T1000 (cell line): ENCODE measurements at regions not wholly inside any gene's neighbourhood (a gene's known extent, or its start where the extent isn't known, plus 50 kb on each side); places are given as distances from the start of the nearest gene placed in this dataset.

Source experiments
- DNase-seq: peaks from one replicate; lab custom pipeline; 2025; ENCODE audit warnings: mixed read lengths; lab: John Stamatoyannopoulos, UW

DNA sequence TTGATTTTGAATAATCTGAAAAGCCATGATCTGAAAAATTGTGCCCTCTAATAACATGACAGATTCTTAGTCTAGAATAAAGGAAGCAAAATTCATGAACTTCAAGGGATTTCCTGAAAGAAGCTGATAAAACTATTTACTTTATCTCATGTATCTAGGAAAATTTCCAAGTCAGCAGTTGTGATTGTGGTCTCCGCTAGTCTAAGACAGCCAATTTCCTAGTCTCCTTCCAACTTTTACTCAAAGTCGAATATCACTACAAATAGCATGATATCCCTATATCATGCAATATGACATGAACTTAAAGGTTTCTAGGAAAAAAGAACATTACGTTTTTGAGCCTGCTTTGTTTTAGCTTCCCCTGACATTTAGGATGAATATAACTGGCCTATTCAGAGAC, 202.1 kb upstream of the GHITM start:
- no peak for DNase-seq

DNA sequence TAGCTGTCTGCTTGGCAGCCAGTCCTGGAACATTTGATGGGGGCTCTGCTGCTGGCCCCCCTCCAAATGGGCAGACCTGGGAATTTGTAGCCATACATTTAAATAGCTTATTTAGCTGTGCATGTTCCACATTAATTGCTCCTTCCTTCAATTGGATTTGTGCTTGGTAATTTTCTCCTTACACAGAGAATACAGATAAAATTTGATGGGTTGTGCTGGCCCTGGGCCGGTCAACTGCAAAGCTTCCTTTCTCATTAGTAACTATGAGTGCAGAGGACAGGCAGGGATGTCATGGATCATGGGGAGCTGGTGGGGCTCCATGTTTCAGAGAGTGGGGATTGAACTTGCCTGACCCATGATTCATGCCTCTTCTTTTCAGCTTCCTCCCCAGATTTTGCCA, 201.5 kb upstream of the GHITM start:
- no peak for DNase-seq

DNA sequence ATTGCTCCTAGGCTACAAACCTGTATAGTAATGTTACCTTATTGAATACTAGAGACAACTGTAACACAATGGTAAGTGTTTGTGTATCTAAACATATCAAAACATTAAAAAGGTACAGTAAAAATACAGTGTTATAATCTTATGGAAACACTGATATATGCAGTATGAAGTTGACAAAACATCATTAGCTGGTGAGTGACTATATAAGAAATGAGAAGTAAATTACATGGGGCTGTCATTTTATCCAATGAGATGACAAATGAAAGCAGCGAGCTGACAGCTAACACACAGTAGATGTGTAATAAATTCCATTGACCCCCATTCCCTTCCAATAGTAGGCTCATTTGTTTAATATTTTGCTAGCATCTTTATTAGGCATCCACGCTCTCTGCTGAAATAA, 198.1 kb upstream of the GHITM start:
- no peak for DNase-seq

DNA sequence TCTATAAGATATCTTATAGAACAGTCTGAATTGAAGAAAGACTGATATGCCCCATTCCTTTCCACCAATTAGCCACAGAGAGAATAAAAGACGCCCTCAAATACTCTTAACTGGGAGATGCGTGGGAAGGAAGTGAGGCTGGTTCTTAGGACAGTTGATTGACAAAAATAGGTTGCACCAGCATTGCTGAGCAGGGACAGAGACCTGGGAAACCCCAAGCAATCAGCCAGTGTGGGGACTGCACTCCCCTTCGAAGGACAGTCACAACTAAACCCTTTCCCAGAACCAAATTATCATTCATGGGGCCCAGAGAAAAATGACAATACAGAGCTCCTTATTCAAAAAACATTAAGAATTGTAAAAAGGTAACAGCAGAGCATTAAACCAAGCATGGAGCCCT, 196.9 kb upstream of the GHITM start:
- DNase-seq: no peak

DNA sequence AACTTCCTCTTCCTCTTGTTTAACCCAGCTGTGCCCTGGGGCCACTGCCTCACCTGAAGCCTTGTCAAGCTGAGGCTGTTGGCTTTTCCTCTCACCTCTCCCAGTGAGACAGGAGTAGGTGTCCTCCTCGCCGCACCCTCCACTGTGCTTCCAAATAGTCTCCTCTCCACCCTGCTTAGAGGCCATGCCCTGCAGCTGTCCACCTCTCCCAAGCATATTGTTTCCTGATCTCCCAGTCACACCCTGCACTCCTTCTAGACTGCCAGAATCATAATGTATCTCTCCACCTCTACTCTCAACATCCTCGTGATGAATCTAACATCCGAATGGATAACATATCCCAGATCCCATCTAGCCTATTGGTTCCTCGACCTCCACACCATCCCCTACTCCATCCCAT, 196.3 kb upstream of the GHITM start:
- DNase-seq: no peak

DNA sequence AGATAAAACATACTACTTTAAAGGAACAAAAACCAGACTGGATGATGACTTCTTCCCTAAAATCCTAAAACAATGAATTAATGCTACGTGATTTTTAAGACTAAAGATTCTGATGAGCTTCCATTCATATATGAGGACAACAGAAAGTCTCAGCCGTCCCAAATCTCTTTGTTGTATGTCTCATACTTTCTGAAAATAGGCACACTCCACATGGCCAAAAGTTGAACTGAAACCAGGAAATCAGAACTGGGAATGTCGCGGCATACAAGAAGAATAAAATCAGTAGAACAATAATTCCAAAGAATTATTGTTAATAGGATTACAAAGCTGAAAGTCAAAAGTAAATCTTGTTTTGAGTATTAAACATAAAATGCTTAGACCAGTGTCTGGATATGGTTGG, 195.4 kb upstream of the GHITM start:
- no peak for DNase-seq

GRCh38 chr10:83945982-83946718, 193.2 kb upstream of the GHITM start:
- no peak for DNase-seq

GRCh38 chr10:83952314-83952713, 187.0 kb upstream of the GHITM start:
- DNase-seq: no peak

DNA sequence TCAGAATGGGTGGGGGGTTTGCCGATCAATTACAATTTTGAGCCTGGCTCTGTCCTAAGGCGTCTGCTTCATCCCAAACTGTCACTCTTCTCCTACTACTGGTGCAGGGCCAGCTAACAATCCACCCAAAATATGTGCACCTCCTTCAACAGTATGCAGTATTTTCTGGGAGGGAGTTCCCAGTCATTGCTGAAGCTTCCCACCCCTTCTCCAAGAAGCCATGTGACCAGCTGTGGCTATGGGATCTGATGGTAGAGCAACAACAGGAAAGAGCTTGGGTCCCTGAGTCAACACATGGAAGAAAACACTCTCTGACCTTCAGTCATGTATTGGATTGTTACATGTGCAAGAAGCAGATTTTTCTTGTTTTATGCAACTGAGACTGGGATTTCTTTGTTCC, 185.7 kb upstream of the GHITM start:
- no peak for DNase-seq

DNA sequence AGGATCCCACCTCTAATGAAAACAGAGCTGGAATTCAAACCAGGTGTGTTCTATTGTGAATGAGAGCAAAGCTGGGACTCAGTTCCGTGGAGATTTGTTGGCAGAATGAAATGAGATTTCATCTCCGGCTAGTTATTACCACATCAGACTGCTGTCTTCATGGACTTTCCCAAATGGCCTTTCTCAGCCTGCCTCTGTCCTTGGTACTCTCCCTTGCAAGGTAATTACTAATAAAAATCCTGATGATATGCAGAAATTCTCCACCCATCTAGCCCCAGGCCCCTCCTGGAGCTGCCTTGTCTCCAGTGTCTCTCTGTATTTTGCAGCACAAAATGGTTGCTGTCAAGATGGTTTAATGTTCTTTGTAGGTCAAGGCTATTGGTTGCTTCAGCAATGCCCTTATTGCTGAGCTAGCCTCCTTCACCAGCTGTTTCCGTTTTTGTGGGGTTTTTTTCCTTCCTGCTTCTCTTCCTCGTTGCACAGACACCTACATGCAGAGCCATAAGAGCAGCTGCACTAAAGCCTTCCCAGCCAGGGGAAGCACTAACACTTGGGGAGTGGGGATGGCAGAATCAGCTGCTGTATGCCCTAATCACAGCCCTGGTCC, 185.0 kb upstream of the GHITM start:
- DNase-seq: no peak

GRCh38 chr10:83955406-83955805, 183.9 kb upstream of the GHITM start:
- DNase-seq: no peak

DNA sequence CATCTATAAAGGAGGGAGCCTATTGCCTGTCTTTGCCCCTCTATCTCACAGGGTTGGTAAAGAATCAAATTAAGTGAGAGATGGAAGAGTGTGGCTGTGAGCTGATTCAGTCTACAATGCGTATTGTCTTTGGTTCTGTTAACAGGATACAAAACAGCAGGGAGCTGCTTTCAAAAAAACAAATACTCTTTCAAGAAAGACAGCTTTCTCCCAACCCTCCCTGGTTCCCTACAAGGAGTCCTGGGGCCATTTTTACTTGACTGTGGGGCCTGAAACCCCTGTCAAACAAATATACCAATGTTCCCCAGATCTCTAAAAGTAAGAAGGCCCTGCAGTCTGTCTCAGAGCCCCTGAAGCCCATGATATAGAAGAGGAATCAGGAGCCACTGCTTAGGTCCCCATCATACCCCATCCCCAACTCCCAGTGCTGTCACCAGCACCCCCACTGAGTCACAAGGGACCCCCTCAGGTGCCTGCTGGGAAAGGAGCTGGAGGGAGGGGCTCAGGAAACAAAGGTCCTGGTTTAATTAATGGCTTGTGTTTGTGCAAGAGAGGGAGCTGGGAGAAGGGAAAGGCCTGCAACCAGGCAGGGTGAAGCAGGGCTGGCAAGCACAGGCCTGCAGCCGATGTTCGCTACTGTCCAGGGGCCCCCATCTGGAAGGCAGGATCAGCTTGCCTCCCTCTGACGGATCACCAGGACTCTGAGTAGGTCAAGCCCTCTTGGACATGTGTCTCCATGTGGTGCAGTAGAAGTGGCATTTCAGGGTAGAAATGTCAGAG, 182.0 kb upstream of the GHITM start:
- DNase-seq: no peak

DNA sequence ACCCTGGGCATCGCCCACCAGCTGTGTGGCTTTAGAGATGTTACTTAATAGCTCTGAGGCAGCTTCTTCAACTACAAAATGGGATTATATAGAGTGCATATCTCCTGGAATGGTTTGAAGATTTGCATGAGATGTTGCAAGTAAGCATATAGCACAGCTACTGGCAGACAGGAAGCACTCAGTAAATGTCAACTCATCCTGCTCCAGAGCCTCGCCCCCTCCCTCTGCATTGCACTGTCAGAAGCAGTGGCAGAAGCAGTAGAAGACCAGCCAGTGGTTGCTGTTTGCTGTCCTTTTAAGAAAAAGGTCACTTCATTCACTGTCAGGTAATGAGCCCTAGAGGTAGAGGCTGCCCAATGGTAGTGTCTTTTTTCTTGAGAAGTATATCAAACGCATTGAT, 180.0 kb upstream of the GHITM start:
- no peak for DNase-seq

- no peak for DNase-seq
These were observed 179.2 kb upstream of the GHITM start for GRCh38 chr10:83960125-83960524.

DNA sequence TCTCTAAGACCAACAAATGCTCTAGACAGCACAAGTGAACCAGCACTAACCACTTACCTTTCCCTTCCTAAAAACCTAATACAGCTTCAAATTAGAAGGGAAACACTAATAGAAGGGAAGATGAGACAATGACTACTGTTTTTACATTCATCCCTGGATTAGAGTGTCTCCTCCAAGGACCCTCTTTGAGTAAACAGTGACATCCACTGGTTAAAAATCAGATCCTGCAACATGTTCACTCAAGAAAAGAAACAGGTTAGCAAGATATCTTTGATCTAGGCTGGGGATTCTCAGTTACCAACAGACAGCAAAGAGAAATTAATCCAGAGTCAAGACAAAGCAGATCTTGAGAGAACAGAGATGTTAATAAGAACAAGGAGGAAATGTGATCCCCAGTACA, 177.7 kb upstream of the GHITM start:
- no peak for DNase-seq

DNA sequence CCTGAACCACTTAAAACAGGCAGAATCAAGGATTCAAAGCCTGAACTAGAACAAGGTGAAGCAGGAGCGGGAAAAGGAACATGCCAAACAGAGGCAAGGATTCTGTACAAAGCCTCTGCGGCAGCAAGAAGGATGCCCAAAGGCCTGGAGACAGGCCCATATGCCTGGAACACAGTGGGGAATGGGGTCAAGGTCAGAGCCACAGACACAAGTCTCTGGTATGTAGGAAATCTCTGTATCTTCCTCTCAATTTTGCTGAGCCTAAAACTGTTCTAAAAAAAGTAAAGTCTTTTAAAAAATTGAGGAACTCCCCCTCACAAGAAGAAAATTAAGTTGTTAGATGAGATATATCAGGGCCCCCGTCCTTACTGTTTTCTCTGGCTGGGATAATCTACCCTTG, 175.9 kb upstream of the GHITM start:
- no peak for DNase-seq

GRCh38 chr10:83965473-83965872, 173.8 kb upstream of the GHITM start:
- no peak for DNase-seq

- DNase-seq: no peak
These were observed 171.3 kb upstream of the GHITM start for GRCh38 chr10:83968052-83968451.

DNA sequence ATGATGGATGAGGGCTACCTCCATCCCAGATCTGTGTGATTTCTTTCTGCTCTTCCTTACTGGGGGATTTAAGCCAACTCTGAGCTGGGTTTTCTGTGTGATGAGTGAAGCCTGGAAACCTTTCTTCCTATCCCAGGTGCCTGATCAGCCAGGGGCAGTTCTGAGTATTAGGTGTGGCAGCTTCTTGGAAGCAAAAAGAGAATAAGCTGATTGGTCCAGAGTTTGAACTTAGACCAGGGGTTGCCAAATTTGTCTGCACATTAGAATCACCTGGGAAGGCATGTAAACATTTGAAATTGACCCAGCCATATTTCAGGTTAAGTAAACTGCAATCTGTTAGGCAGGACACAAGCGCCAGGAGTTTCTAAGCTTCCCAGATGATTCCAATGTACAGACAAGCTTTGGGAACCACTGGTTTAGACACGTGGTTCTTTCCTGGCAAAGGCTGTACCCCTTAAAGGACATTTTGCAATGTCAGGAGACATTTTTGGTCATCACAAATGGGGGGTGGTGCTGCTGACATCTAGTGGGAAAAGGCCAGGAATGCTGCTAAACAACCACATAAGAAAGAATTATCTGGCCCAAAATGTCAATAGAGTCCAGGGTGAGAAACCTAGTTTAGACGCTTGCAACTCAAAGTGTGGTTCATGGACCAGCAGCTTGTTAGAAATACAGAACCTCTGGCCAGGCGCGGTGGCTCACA, 160.5 kb upstream of the GHITM start:
- DNase-seq: no peak

- no peak for DNase-seq
These were observed 156.5 kb upstream of the GHITM start for GRCh38 chr10:83982812-83983211.

- DNase-seq: peak; percentile 63
These were observed 155.6 kb upstream of the GHITM start for GRCh38 chr10:83983578-83984255.

- DNase-seq: no peak
These were observed 155.1 kb upstream of the GHITM start for GRCh38 chr10:83984256-83984640.
